GM21786 (cell line): ENCODE measurements at regions not wholly inside any gene's neighbourhood (a gene's known extent, or its start where the extent isn't known, plus 50 kb on each side); places are given as distances from the start of the nearest gene placed in this dataset.
"Not testable (repeated sequence)": the region's sequence is repeated elsewhere in the genome, so short reads cannot be mapped to it uniquely, and the experiment has no call there.

Source experiments
- ATAC-seq: cut with Tn5 transposase; IDR thresholded peaks from one replicate; pipeline ENCODE4 v1.9.1; 2021; ENCODE audit not compliant: unreplicated experiment

DNA sequence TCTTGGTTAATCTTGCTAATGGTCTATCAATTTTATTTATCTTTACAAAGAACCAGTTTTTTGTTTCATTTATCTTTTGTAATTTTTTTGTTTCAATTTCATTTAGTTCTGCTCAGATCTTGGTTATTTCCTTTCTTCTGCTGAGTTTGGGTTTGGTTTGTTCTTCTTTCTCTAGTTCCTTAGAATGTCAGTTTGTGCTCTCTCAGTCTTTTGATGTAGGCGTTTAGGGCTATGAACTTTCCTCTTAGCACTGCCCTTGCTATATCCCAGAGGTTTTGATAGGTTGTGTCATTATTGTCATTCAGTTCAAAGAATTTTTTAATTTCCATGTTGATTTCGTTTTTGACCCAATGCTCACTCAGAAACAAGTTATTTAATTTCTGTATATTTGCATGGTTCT, 97.1 kb upstream of the CHST15 start:
- ATAC-seq = not testable (repeated sequence)

DNA sequence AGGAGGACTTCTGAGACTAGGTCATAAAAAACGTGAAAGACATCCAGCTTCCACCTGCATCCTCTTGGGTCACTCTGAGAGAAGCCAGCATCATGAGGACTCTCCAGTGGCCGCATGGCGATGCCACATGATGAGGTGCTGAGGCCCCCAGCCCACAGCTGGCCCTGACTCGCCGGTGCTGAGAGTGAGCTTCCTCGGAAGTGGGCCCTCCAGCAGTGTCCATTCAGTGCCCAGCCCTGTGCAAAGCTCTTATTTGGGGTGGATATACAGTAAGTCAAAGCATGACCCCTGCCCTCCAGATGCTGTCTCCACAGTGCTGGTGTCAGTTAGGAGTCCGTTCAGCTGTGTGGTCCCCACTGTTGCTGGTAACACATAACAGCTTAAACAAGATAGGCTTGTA, 93.6 kb upstream of the CHST15 start:
- no peak for ATAC-seq

DNA sequence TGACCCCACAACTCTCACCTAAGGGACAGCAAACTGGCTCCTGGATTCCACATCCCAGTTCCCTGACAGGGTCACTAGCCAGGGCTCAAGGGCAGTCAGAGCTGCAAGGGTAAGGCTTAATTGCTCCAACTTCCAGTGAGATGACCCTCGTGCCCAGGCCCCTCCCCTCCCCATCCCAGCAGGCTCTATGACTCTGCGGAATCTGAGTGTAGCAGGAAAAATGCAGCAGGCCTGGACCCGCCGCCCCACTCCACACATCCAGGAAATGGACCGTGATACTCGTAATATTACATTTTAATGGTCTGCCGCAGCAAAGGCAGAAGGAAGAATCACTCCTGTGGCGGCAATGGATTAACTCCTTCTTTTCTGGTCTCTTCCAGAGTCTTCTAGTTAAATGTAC, 91.7 kb upstream of the CHST15 start:
- no peak for ATAC-seq

DNA sequence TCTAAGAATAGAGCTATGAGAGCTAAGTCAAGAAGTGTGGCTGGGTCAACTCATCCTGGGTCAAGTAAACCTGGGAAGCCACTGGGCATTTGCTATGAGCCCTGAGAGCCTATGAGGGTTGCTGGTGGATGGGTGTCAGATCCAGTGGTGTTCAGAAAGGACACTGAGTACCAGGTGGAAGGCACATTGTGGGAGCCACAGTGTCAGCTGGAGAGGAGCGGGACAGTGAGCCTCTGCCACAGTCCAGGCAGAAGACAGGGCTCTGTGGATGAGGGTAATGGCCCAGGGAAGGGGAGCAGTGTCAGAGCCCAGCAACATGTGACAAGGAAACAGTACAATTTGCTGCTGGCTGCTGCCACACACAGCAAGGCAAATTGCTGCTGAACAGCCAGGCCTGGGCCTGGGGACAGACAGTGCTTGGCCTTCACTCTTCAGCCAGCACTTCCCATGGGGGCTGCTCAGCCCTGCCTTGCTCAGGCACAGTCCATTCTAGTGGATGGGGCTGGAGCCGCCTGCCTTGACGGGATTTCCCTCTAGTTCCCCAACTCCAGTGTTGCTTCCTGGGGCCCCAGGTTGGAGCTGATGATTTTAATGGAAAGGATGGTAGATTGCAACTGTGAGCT, 90.9 kb upstream of the CHST15 start:
- no peak for ATAC-seq

DNA sequence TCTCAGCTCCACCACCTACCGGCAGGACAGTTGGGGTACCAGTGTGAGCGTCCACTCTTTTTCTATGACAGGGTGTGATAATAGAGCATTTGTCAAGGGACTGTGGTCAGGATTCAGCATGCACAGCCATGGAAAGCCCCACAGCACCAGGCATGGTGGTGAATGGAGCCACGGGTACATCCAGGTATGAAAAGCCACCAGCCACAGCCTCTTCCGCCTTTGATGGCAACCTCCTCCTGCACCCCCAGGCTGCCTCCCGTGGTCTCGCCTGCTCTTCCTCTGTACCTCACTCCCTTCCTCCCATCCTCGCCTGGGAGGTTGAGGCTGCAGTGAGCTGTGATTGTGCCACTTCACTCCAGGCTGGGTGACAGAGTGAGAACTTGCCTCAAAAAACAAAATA, 90.2 kb upstream of the CHST15 start:
- no peak for ATAC-seq

DNA sequence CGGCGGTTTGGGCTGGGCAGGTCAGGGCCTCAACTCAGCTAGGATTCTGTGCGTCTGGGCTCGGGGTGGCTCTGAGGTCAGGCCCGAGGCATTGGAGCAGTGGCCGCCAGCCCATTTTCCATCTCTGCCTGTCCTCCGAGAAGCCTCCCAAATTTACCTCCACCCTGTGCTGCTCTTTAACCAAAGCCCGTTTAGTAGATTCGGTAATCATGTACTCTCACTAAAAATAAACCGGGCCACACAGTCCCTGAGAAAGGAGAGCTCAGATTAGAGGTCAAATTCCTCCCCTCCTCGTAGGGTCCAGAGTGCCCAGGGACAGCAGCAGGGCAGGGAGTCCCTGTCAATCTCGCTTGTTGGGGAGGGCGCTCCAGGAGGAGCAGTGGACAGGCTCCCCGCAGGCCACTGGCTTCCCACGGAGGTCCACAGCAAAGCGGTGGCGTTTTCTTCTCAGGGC, 88.7 kb upstream of the CHST15 start:
- no peak for ATAC-seq

DNA sequence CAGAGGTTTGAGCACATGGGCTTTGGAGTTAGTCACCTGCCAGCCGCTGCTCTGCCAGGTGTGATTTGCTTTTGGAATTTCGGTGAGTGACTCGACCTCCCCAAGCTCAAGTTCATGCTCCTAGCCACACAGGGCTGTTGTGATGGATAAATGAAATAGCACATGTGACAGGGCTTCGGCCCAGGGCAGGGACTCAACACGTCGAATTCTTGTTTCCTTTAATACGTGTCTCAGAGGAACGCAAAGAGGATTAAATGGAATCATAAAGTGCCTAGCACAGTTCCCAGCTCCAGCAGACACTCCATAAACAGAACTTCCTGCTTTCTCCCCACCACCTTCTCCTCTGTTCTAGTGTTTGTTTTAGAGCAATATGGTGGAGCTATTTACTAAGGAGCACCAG, 88.3 kb upstream of the CHST15 start:
- ATAC-seq = no peak

DNA sequence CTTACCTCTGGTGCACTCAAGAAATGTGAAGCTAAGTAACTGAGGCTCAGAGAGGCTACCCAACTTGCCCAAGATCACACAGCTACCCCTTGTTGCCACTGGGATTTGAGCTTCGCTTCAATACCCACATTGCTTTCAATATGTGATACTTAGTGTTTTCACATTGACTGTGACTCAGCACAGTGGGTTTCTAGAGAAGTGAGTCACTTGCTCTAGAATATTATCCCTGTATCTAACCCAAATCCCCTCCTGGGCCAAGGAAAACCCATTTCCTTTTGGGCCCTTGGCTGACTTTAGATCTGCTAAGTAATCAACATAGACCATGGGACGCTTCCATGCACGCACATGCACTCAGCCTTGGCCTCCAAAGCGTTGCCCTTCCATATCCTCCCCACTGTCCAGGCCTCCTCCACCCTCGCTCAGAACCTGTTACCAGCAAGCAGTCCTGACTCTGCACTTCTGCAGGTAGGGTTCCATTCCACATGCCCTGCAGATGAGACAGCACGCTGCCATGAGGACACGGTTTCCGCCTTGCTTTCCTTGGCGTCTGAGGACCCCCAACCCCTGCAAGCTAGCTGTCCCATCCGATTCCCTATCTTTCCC, 87.7 kb upstream of the CHST15 start:
- no peak for ATAC-seq

DNA sequence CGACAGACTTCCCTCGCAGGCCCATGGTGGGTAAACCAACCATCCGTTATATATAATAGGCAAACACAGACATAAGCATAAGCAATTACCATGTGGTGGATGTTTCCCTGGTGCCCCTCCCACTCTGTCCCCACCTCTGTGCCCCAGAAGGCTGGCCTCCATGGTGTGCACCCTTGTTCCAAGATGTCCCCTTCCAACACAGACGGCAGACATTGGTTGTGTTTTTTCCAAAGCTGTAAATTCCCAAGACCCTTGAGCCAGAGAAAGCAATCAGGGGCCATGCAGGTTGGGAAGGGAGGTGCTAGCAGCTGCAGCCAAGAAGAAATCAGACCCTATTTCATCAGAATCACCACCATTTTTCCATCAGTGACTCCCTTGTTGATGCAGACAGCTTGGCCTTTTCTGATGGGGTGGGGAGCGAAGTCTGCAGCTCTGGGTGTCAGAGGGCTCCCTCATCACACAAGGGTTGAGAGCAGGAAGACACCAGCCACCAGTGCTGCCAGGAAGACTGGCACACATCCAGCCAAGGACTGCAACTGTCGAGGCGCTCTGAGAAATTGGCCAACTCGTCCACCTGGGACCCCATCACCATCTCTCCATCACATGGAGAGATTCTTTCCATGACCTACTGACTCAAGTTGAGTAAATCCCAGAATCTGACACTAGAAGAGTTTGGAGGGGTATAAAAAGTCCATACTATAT, 86.8 kb upstream of the CHST15 start:
- ATAC-seq = no peak

DNA sequence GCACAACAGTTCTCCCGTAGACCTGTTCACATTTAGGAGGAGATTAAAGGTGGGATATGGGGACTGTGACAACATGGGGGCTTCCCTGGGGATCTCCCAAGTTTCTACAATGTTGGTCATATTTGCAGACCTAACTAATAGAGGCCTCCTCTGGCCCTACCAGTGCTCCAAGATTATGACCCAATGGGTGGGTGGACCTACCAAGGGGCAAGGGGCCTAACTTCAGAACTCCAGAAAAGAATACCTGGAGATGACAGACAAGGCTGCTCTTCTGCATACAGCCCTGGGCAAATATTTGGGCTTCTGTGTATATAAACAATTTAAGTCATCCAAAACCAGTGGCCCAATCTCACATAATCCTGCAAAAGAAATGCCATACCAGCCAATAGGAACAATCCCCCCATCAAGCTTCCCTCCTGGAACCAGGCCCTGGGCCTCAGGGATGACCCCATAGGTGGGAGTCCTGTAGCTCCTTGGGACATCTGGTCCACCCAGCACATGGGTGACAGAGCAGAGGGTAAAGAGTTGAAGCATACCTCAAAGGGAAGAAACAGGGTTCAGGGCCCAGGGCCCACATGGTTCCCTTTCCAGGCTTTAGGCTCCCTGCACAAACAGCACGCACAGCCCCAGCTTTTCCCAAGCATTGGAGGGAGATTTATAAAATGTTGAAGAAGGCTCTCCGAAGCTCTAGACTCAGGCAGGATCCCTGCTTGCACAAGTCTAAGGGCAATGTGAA, 86.1 kb upstream of the CHST15 start:
- no peak for ATAC-seq

DNA sequence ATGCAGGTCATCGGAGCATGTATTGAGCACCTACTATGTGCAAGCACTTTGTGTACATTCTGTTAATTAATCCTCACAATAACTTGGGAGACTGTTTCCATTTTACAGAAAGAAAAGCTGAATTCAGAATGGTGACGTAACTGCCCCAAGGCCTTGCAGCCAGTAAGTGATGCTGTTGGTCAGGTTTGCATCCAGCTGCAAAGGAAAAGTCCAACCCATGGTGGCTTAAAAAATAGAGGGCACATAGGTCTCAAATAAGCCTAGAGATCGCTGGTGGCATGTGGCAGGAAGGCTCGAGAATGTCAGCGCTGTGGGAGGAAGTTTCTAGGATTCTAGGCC, 83.8 kb upstream of the CHST15 start:
- no peak for ATAC-seq

DNA sequence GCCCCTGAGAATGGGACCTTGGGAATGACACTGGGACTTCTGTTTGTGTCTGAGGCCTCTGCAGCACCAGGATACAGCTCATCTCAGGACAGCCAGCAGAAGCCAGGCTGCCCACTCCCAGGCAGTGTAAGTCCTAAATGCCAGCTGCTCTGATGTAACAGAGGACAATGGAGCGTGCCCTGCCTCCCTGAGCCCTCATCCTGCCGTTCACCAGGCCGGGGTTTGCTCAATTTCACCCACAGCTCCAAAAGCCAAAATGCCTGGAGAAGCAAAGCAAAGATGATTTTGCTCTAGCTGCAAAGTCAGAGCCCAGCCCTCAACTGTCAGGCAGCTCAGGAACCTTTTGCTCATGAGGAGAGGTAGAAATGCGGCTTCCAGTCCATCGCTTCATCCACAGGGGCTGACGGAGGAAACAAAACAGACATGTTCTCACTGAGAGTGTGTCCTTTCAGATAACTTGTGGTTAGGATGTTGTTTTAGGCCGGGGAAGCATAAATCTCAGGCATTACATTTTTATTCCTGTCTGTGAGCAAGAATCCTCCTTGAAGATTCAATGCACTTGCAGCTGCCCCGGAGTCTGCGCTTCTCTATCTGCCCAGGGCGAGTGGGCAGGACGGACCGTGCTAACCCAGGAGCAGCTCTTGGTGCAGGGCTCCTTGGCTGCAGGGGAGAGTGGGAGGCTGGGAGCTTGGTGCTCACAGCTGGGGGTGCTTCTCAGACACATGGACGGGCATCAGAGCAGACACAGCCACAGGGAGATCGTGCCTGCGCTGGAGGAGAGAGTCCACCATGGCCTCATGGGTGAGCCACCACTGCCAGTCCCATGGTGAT, 83.2 kb upstream of the CHST15 start:
- ATAC-seq = no peak

DNA sequence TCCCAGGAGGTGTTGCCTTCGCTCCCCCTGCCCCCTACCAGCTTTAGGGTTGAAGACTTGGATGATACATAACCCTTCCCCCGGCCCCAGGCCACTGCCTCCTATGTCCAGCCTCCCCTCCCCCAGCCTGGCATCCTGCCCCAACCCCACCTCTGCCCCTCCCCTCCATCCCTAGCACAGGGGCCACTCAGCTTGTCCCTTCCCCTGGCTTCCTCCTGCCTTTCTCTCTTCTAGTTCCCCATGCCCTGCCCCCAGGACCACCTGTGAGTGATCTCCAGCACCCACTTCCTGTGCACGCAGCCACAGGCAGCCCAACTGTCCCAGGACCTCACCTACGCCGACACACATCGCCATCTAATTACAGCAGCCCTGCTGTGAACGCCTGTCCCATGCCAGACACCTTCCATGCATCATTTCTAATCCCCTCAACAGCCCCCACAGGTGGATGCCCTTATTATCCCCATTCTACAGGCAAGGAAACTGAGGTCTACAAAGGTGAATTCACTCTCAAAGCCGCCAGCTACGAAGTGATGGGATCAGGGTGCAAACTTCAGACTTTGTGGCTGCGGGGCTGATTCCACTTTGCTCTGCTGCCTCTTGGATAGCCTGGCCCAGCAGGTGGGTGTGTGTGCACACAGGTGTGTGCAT, 82.4 kb upstream of the CHST15 start:
- no peak for ATAC-seq

DNA sequence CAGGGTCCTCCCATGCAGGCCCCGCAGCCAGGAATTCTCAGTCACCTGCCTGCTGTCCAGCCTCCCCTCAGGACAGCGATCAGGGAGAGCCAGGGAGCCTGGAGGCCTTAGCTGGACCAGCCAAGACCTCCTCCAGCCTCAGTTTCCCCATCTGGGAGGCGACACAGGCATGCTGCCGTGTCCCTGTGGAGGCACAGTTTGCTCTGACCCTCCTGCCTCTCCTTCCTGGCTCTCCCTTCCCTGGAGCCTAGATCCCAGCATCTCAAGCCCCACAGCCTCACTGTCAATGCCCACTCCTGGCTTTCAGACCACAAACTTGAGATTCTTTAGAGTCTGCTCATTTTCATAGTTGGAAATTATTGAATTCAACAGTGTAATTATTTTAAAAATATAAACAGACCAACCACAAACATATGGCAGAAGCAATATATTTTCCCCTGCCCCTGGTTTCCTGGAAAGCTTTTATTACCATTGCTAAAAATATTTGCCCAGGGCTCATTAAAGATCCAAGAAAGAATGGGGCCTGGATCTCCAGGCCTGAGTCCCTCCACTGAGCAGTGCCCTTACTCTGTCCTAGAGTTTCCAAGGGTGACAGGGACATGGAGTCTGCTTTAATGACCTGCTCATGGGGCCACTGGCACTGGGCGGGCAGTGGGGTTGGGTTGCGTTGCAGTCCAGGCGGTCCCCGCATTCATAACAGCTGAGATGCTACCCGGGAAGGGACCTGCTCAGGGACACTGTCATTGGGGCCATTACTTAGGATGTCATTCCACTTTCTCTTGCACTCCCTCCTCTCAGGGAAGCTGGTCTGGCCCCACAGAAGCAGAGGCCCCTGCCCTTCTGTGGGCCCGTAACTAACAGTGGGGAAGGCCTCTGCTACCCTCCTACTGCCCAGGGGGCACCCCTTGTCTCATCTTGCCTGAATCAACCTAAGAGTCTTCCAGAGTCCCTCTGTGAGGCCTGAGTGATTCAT, 81.6 kb upstream of the CHST15 start:
- no peak for ATAC-seq

DNA sequence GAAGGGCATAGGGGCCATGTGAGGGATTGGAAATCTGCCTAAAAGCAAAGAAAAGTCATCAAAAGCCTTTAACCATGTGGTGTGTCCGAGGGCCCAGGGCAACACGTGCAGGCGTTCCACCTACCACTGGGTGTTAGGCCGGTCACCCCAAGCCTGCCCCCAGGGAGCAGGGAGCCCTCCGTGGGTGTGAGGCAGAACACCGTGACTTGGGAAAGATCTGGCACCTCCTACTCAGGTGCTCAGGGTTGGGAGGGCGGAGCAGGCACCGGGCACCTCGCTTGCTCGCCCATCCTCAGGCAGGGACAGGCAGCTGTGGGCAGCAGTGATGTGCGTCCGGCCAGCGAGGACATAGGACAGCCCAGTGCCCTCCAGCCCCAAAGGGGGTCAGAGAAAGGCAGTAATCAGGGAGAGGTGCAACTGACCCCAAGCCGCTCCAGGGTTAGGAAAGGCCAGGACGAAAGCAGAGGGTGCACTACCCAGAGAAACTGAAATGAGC, 80.7 kb upstream of the CHST15 start:
- no peak for ATAC-seq

DNA sequence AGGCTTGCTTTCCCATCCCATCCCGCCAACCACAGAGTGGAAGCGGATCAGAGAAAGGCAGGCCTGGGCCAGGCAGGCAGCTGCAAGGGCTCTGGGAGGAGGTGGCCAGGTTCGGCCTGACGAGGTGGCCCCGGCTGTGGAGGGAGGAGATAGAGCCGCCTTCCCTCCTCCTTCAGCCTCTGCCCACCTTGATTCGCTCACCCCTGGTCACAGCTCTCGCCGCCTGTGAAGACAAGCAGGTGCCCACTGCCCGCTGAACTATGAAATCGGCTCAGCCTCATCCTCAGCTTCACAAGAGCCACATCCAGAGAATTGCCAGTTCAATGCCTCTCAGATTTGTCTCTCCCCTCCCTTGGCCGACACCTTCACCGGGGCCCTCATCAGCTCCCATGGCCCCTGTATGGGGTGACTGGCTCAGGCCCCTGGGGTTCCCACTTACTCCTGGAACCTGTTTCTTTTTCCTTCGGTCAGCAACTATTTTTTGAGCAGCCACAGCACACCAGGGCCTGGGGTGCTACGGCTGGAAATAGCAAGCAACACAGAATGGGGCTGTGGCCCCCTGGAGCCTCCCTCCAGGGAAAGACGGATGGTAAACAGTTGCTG, 80.0 kb upstream of the CHST15 start:
- ATAC-seq = no peak

DNA sequence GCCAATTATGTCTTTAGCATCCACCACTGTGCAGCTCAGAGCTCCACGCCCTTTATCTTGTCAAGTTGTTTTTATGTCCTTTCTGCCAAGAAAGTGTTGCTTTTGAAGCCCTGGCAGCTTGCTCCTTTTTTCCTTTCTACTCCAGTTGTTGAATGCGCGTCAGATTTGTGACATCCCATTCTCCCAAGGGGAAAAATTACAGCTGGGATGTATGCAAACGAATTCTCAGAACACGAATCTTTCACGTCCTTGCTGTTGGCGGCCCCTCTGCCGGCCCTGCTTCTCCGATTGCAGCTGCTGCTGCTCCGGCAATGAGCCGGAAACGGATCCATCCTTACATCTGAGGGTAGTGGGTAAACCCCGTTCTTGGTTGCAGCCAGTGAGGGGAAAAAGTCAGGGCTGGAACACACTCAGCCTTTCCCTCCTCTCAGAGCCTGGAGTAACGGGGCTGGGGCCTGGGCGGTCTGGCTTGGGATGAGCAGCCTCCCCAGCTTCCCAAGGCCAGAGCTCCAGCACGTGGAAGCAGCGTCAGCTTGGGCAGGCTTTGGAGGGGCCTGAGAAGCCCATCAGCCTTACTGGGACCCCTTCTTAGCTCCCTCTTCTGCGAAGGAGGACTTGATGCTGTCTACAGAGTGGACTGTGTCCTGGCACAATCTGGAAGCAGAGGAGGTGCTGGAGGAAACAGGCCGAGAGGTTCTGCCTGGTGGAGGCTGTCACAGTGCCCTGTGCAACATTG, 79.0 kb upstream of the CHST15 start:
- ATAC-seq = no peak

DNA sequence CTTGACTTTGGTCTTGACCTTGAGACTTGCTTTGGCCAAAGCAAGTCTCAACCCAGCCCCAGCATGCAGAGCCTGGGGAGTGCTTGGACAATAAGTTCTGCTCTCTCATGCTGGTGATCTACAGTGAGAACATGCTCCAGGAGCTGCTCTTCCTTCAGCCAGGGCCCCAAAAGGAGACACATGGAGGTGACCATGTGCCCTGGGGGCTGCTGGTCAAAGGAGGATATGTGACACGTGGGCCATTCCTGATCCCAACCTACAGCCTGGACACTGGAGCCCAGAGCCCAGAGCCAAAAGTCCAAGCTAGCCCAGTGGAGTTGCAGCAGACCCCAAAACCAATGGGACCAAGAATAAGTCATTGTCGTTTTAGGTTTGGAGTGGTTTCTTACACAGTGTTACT, 78.2 kb upstream of the CHST15 start:
- ATAC-seq = no peak
